ENCODE measurements at regions not wholly inside any gene's neighbourhood (a gene's known extent, or its start where the extent isn't known, plus 50 kb on each side); places are given as distances from the start of the nearest gene placed in this dataset.

- TF ChIP-seq, protein P1, sequence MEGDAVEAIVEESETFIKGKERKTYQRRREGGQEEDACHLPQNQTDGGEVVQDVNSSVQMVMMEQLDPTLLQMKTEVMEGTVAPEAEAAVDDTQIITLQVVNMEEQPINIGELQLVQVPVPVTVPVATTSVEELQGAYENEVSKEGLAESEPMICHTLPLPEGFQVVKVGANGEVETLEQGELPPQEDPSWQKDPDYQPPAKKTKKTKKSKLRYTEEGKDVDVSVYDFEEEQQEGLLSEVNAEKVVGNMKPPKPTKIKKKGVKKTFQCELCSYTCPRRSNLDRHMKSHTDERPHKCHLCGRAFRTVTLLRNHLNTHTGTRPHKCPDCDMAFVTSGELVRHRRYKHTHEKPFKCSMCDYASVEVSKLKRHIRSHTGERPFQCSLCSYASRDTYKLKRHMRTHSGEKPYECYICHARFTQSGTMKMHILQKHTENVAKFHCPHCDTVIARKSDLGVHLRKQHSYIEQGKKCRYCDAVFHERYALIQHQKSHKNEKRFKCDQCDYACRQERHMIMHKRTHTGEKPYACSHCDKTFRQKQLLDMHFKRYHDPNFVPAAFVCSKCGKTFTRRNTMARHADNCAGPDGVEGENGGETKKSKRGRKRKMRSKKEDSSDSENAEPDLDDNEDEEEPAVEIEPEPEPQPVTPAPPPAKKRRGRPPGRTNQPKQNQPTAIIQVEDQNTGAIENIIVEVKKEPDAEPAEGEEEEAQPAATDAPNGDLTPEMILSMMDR (IDR thresholded peaks at IDR 0.05): no peak
- no peak for TF ChIP-seq POLR2AphosphoS5 (IDR thresholded peaks at IDR 0.05)
These were observed 424.8 kb downstream of the IRX1 start for GRCh38 chr5:4020400-4020799.
